ENCODE measurements at regions not wholly inside any gene's neighbourhood (a gene's known extent, or its start where the extent isn't known, plus 50 kb on each side); places are given as distances from the start of the nearest gene placed in this dataset.

DNA sequence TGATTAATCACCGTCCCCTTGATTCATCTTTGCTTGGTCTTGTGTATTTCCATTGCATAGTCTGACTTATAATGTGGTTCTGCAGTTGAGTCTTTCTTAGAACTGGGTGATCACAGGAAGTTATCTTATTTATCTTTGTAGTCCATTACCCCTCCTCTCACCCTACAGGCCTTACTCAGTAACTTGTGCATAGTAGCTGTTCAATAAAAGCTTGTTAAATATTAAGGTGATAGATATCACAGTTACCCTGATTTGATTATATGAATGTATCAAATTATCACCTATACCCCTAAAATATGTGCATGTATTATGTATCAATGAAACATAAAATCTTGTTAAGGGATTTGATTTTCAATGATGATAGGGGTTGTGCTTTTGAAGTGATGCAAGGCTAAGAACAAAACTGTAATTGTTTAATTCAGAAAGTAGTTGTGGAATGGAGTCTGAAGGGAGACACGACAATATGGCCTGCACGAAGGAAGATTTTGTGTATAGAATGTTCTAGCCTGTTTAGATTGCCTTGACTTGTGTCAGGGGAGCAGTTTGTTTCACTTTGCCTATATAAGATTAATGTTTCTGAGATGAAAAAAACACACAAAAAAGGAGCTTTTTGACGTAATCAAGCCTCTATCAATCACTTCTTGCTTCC is 132.4 kb upstream of the LIMCH1 start:
- no peak for TF ChIP-seq CTCF (IDR thresholded peaks at IDR 0.05; ENCODE audit: insufficient read depth, low read length, poor library complexity, severe bottlenecking)
- no peaks in the 10 kb centered on the region for H3K27me3 ChIP-seq (replicated peaks; ENCODE audit: control insufficient read depth, insufficient read depth, low read length)
- DNase-seq (ENCODE audit: extremely low read depth, insufficient read length), result no peak
- no peaks in the 10 kb centered on the region for H3K36me3 ChIP-seq (ENCODE audit: control insufficient read depth, insufficient read depth, low read length)
- no peak overlapping the region for H3K4me3 ChIP-seq (replicated peaks; ENCODE audit: low read depth, low read length)

DNA sequence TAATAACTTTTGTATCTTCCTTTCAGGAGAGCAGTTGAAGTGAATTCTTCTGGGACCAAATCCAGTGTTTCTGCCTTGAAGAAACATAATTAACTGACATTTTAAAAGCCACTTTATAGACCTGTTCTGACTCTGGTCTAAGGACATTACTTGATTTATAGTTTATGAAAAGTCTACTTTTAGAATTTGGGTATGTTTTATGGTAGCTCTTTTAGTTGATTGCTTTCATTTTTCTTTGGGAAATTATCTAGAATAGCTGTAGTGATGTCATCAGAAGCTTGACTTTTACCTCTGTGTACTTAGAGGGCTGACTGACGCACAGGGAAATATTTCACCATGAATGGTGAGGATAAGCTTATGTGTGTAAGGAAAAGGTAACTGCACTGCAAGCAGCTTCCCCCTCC is 131.8 kb upstream of the LIMCH1 start:
- Histone ChIP-seq H3K36me3 (ENCODE audit: control insufficient read depth, insufficient read depth, low read length) (no peaks in the 10 kb centered on the region), H3K27me3 (replicated peaks; ENCODE audit: control insufficient read depth, insufficient read depth, low read length) (no peaks in the 10 kb centered on the region), H3K4me3 (replicated peaks; ENCODE audit: low read depth, low read length) (no peak overlapping the region)
- no peak for TF ChIP-seq CTCF (IDR thresholded peaks at IDR 0.05; ENCODE audit: insufficient read depth, low read length, poor library complexity, severe bottlenecking)
- no peak for DNase-seq (ENCODE audit: extremely low read depth, insufficient read length)

DNA sequence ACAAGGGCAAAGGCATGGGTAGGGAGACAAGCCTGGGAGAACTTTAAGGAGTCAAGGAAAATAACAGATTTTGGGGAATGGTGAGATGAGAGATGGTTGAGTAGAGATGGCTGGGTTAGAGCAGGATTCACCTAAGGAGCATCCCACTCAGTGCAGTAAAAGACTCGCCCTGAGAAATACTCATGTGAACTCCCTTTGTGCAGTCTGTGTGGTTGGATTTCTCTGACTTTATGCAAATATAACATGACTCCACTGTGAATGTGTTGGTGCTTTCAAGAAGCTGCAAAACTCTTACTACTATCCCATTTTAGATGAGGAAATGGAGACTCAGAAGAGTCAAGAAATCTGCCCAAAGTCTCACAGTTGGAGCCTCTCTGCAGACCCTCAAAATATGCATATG is 129.8 kb upstream of the LIMCH1 start:
- Histone ChIP-seq H3K27me3 (replicated peaks; ENCODE audit: control insufficient read depth, insufficient read depth, low read length) (no peaks in the 10 kb centered on the region), H3K4me3 (replicated peaks; ENCODE audit: low read depth, low read length) (no peak overlapping the region), H3K36me3 (ENCODE audit: control insufficient read depth, insufficient read depth, low read length) (no peaks in the 10 kb centered on the region)
- no peak for TF ChIP-seq CTCF (IDR thresholded peaks at IDR 0.05; ENCODE audit: insufficient read depth, low read length, poor library complexity, severe bottlenecking)
- DNase-seq (ENCODE audit: extremely low read depth, insufficient read length), result no peak

- no peak for TF ChIP-seq CTCF (IDR thresholded peaks at IDR 0.05; ENCODE audit: insufficient read depth, low read length, poor library complexity, severe bottlenecking)
- Histone ChIP-seq H3K27me3 (replicated peaks; ENCODE audit: control insufficient read depth, insufficient read depth, low read length) (no peaks in the 10 kb centered on the region), H3K4me3 (replicated peaks; ENCODE audit: low read depth, low read length) (no peak overlapping the region), H3K36me3 (ENCODE audit: control insufficient read depth, insufficient read depth, low read length) (no peaks in the 10 kb centered on the region)
- DNase-seq (ENCODE audit: extremely low read depth, insufficient read length), result no peak
These were observed 128.9 kb upstream of the LIMCH1 start for GRCh38 chr4:41408859-41409593.

- TF ChIP-seq CTCF (IDR thresholded peaks at IDR 0.05; ENCODE audit: insufficient read depth, low read length, poor library complexity, severe bottlenecking), result no peak
- no peak for DNase-seq (ENCODE audit: extremely low read depth, insufficient read length)
- Histone ChIP-seq H3K36me3 (ENCODE audit: control insufficient read depth, insufficient read depth, low read length) (no peaks in the 10 kb centered on the region), H3K27me3 (replicated peaks; ENCODE audit: control insufficient read depth, insufficient read depth, low read length) (no peaks in the 10 kb centered on the region), H3K4me3 (replicated peaks; ENCODE audit: low read depth, low read length) (no peak overlapping the region)
These were observed 128.4 kb upstream of the LIMCH1 start for GRCh38 chr4:41409594-41409895.

All from GM06990 (cell line).